Cardiac muscle cell (in vitro differentiated cells and primary cell): ENCODE measurements at regions not wholly inside any gene's neighbourhood (a gene's known extent, or its start where the extent isn't known, plus 50 kb on each side); places are given as distances from the start of the nearest gene placed in this dataset.

Source experiments
- DNase-seq, 2 donors: peaks; one replicate each; pipeline versions ENCODE4 v3.0.0 to v3.0.0-alpha.2; 2010 to 2017; ENCODE audit warnings: low read depth in 1 of 2, low spot score in 1 of 2
- H3K27ac ChIP-seq: fragments of 200-600 bp; sonication (generic); 2 replicates; pipeline ENCODE4 v1.5.1; 2016
- H3K27me3 ChIP-seq: fragments of 200-600 bp; sonication (generic); 2 replicates; pipeline ENCODE4 v1.6.0; 2016; ENCODE audit warnings: control low read depth
- H3K36me3 ChIP-seq: fragments of 200-600 bp; sonication (generic); 2 replicates; pipeline ENCODE4 v1.5.1; 2016; ENCODE audit warnings: control low read depth
- H3K4me1 ChIP-seq: fragments of 200-600 bp; sonication (generic); 2 replicates; pipeline ENCODE4 v1.8.1; 2017; ENCODE audit warnings: low read depth, mild to moderate bottlenecking, mixed run types
- H3K4me3 ChIP-seq: fragments of 200-600 bp; sonication (generic); 2 replicates; pipeline ENCODE4 v1.5.1; 2016; ENCODE audit warnings: mild to moderate bottlenecking
- H3K9me3 ChIP-seq: fragments of 200-600 bp; sonication (generic); 2 replicates; pipeline ENCODE4 v1.5.1; 2017; ENCODE audit warnings: low read depth, mild to moderate bottlenecking, control low read depth
- TF ChIP-seq, protein P1 (sequence below): IDR thresholded peaks from 2 replicates; pipeline ENCODE4 v1.5.1; 2012; ENCODE audit warnings: low read depth, mild to moderate bottlenecking, low read length

DNA sequence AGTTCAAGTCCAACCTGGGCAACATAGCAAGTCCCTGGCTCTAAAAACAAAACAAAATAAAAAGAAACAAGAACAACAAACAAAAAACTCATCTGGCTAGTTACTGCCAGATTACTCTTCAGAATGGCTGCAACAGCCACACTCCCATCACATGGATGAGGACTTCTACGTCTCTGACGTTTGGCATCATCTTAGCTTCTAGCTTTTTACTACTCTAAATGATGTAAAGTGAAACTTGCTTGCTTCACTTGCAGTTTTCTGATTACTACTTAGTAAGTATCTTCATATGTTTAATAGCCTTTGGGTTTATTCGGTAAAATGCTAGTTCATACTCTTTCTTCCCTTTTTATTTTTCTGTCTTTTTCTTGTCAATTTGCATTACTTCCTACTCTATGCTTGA is 161.1 kb upstream of the CARMIL1 start:
- H3K9me3 ChIP-seq: no peaks in the 10 kb centered on the region
- H3K4me1 ChIP-seq: no peaks in the 10 kb centered on the region
- H3K36me3 ChIP-seq: no peaks in the 10 kb centered on the region
- no peaks in the 10 kb centered on the region for H3K27me3 ChIP-seq
- H3K4me3 ChIP-seq: no peak overlapping the region
- H3K27ac ChIP-seq: no peak overlapping the region
- no peak for DNase-seq
- TF ChIP-seq, protein P1, sequence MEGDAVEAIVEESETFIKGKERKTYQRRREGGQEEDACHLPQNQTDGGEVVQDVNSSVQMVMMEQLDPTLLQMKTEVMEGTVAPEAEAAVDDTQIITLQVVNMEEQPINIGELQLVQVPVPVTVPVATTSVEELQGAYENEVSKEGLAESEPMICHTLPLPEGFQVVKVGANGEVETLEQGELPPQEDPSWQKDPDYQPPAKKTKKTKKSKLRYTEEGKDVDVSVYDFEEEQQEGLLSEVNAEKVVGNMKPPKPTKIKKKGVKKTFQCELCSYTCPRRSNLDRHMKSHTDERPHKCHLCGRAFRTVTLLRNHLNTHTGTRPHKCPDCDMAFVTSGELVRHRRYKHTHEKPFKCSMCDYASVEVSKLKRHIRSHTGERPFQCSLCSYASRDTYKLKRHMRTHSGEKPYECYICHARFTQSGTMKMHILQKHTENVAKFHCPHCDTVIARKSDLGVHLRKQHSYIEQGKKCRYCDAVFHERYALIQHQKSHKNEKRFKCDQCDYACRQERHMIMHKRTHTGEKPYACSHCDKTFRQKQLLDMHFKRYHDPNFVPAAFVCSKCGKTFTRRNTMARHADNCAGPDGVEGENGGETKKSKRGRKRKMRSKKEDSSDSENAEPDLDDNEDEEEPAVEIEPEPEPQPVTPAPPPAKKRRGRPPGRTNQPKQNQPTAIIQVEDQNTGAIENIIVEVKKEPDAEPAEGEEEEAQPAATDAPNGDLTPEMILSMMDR: no peak

DNA sequence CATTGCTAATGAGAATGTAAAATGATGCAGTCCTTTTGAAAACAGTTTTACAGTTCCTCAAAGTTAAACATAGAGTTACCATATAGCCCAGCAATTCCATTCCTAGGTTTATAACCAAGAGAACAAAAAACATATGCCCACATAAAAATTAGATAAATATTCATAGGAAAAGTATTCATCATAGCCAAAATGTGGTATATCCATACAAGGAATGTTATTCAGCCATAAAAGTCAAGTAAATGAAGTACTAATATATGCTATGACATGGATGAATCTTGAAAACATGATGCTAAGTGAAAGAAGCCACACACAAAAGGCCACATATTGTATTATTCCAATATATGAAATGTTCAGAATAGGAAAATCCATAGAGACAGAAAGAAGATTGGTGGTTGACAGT is 158.0 kb upstream of the CARMIL1 start:
- no peaks in the 10 kb centered on the region for H3K27me3 ChIP-seq
- TF ChIP-seq, protein P1: no peak
- H3K27ac ChIP-seq: no peak overlapping the region
- H3K36me3 ChIP-seq: no peaks in the 10 kb centered on the region
- no peaks in the 10 kb centered on the region for H3K9me3 ChIP-seq
- no peak overlapping the region for H3K4me3 ChIP-seq
- DNase-seq: no peak
- H3K4me1 ChIP-seq: no peaks in the 10 kb centered on the region

DNA sequence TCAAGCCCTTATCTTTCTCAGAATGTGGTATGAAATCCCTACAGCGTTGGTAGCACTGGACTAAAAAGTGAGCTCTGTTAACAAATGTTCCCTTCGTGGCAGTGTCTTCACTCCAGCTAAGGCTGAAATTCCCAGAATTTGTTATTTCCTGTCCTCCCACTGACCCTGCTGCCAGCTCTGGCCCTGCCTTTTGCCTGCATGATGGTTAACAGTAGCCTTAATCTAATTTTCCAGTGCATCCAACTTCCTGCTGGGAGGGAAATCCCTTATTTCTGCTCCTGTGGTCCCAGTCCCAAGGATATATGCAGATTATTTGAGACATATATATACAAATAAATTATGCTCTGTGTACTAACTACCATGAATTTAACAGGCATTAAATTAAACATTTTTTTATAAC is 157.2 kb upstream of the CARMIL1 start:
- H3K4me3 ChIP-seq: no peak overlapping the region
- no peaks in the 10 kb centered on the region for H3K36me3 ChIP-seq
- H3K4me1 ChIP-seq: no peaks in the 10 kb centered on the region
- H3K27ac ChIP-seq: no peak overlapping the region
- TF ChIP-seq, protein P1: no peak
- DNase-seq: peak in 1 of 2 donors; percentile 83
- H3K27me3 ChIP-seq: no peaks in the 10 kb centered on the region
- H3K9me3 ChIP-seq: no peaks in the 10 kb centered on the region

DNA sequence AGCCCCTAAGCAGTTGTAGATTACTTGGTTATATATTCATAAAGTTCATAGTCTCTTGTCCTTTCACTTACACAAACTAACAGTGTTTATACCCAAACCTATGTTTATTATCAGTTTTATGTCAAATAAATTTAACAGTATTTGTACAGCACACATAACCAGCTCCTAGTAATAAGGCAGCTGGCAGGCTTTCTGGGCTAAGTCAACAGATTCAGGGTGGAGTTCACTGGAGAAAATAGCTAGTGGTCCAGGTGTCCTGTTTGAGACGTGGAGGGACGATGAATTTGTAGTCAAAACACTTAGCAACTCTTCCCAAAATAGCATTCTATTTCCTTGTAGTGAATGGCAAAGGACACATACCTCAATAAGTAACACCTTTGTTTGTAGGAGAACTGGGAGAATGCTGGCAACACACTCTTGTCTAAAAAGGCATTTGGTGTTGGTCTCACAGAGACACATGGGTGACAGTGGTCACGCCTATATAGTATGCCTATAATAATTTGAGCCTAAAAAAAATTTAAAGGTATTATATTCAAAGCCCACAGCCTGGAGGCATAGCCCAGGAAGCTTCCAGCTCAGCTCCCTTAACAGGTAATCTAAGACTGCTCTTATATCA is 156.4 kb upstream of the CARMIL1 start:
- no peak overlapping the region for H3K27ac ChIP-seq
- no peaks in the 10 kb centered on the region for H3K36me3 ChIP-seq
- TF ChIP-seq, protein P1: no peak
- DNase-seq: no peak
- H3K9me3 ChIP-seq: no peaks in the 10 kb centered on the region
- no peaks in the 10 kb centered on the region for H3K4me1 ChIP-seq
- no peak overlapping the region for H3K4me3 ChIP-seq
- H3K27me3 ChIP-seq: no peaks in the 10 kb centered on the region

- H3K9me3 ChIP-seq: no peaks in the 10 kb centered on the region
- H3K27ac ChIP-seq: no peak overlapping the region
- H3K4me1 ChIP-seq: no peaks in the 10 kb centered on the region
- H3K36me3 ChIP-seq: no peaks in the 10 kb centered on the region
- H3K27me3 ChIP-seq: no peaks in the 10 kb centered on the region
- no peak for DNase-seq
- TF ChIP-seq, protein P1: no peak
- no peak overlapping the region for H3K4me3 ChIP-seq
These were observed 154.9 kb upstream of the CARMIL1 start for GRCh38 chr6:25124216-25124715.
